Gastrocnemius medialis (tissue), 4 donors: ENCODE measurements at regions not wholly inside any gene's neighbourhood (a gene's known extent, or its start where the extent isn't known, plus 50 kb on each side); places are given as distances from the start of the nearest gene placed in this dataset.

ENCODE experiments used
- POLR2A ChIP-seq, 2 donors: fragments of 450-650 bp; IDR thresholded peaks; one replicate each; pipeline ENCODE4 v1.6.1; 2017; ENCODE audit warnings: antibody characterized with exemption in 2 of 2, mild to moderate bottlenecking in 2 of 2, moderate library complexity in 2 of 2
- TF ChIP-seq, protein P1 (sequence below), 5 experiments: fragments of 450-650 bp in 3 of 5; fragments of 200-600 bp in 2 of 5; sonication (generic) in 2 of 5; IDR thresholded peaks in 4 of 5; conservative IDR thresholded peaks in 1 of 5; 1 replicate in 4 of 5; 2 replicates in 1 of 5; pipeline ENCODE4 v1.5.1; 2016 to 2019; ENCODE audit warnings: antibody characterized with exemption in 5 of 5, mild to moderate bottlenecking in 3 of 5, moderate library complexity in 3 of 5

DNA sequence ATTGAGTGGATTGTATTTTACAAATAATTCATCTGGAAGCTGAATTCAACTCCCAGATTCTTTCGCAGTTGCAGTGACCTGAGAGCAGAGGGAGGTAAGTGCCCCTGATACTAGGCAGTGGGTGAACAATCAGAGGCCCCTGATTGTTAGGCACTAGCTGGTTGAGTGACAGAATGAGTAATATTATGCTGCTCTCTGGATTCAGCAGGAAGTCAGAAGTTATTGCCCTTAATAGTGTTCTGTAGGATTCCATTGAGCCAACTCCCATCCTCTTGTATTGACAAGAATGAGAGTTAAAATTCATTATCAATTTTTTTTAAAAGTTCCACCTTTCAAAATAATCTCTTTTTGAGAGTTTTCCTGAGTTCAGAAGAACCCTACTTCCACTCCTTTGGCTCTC is 301.2 kb downstream of the DTWD2 start:
- TF ChIP-seq, protein P1, sequence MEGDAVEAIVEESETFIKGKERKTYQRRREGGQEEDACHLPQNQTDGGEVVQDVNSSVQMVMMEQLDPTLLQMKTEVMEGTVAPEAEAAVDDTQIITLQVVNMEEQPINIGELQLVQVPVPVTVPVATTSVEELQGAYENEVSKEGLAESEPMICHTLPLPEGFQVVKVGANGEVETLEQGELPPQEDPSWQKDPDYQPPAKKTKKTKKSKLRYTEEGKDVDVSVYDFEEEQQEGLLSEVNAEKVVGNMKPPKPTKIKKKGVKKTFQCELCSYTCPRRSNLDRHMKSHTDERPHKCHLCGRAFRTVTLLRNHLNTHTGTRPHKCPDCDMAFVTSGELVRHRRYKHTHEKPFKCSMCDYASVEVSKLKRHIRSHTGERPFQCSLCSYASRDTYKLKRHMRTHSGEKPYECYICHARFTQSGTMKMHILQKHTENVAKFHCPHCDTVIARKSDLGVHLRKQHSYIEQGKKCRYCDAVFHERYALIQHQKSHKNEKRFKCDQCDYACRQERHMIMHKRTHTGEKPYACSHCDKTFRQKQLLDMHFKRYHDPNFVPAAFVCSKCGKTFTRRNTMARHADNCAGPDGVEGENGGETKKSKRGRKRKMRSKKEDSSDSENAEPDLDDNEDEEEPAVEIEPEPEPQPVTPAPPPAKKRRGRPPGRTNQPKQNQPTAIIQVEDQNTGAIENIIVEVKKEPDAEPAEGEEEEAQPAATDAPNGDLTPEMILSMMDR (IDR thresholded peaks at IDR 0.05 in 4 of 5, conservative IDR thresholded peaks at IDR 0.05 in 1 of 5): no peak
- no peak for TF ChIP-seq POLR2A (IDR thresholded peaks at IDR 0.05)
